Activated T-helper 1 cell treated with Interleukin-2 at 50 U/mL for 16 hours (primary cell): ENCODE measurements at regions not wholly inside any gene's neighbourhood (a gene's known extent, or its start where the extent isn't known, plus 50 kb on each side); places are given as distances from the start of the nearest gene placed in this dataset.

Source experiments
- DNase-seq: peaks from one replicate; pipeline ENCODE4 v3.0.0-alpha.2; 2020; ENCODE audit warnings: low read depth

DNA sequence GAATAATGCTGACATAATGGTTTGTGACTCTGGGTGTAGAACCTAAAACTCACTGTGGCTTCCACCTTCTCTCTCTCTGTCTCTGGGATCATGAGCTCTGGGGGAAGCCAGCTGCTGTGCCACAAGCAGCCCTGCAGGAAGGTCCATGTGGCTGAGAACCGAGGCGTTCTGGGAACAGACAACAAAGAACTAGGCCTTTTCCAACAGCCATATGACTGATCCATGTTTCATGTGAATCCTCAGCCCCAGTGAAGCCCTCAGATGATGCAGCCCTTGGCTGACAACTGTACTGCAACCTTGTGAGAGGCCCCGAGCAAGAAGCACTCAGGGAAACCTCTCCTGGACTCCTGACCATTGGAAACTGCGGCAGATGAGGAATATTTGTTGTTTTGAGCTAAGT lies 56.6 kb downstream of the HLA-G start:
- no peak for DNase-seq

DNA sequence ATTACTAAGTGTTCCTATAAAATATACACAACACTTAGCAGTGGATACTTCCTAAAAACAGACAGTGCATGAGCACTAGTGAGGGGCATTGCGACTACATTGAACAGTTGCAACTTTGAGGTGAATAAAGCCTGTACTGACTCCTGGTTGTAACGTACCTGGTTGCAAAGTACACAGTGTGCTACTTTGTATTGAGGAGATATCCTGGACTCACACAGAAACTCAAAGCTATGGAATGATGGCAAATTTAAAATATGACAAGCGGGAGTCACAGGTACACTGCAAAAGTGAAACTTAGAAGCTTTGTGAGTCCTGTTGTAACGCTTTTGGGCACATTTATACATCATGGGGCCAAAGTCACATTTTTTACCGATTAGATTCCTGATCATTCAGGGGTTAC lies 55.6 kb upstream of the HLA-A start:
- DNase-seq, result no peak

GRCh38 chr6:29887330-29887818 lies 55.0 kb upstream of the HLA-A start:
- peak; percentile 17 for DNase-seq

GRCh38 chr6:29887819-29888776 lies 54.2 kb upstream of the HLA-A start:
- DNase-seq, result peak; percentile 67
